Fibroblast of lung (primary cell): ENCODE measurements at regions not wholly inside any gene's neighbourhood (a gene's known extent, or its start where the extent isn't known, plus 50 kb on each side); places are given as distances from the start of the nearest gene placed in this dataset.

Source experiments
- CTCF ChIP-seq, 2 donors: IDR thresholded peaks in 1 of 2; conservative IDR thresholded peaks in 1 of 2; 1 replicate in 1 of 2; 2 replicates in 1 of 2; pipeline ENCODE4 v1.5.1; 2011 to 2012; ENCODE audit warnings: low read length in 2 of 2, control low read depth in 1 of 2, inconsistent platforms in 1 of 2, low read depth in 1 of 2, mild to moderate bottlenecking in 1 of 2
- EZH2 ChIP-seq: IDR thresholded peaks from 2 replicates; pipeline ENCODE4 v1.5.1; 2012; ENCODE audit warnings: low read length, control low read depth, mild to moderate bottlenecking; ENCODE audit errors: missing control alignments

- no peak for TF ChIP-seq CTCF (conservative IDR thresholded peaks at IDR 0.05 in 1 of 2, IDR thresholded peaks at IDR 0.05 in 1 of 2; ENCODE audit: low read depth in 1 of 2, low read length in 2 of 2)
- TF ChIP-seq EZH2 = no peak
Measured at GRCh38 chr6:56819604-56820003, 135.3 kb upstream of the BEND6 start.
